Tibial artery (tissue), 4 donors: ENCODE measurements at regions not wholly inside any gene's neighbourhood (a gene's known extent, or its start where the extent isn't known, plus 50 kb on each side); places are given as distances from the start of the nearest gene placed in this dataset.
A peak's percentile ranks its signal among the peaks of the same experiment; 100 is the strongest.
"Not testable (repeated sequence)": the region's sequence is repeated elsewhere in the genome, so short reads cannot be mapped to it uniquely, and the experiment has no call there.

Source experiments
- DNase-seq, 2 donors: peaks; one replicate each; pipeline ENCODE4 v3.0.0-alpha.2; 2019
- H3K27ac ChIP-seq, 2 donors: fragments of 200-600 bp; sonication (generic) in 1 of 2; 1 replicate in 1 of 2; 2 replicates in 1 of 2; pipeline ENCODE4 v1.5.1; 2018 to 2019; ENCODE audit warnings: mild to moderate bottlenecking in 1 of 2
- H3K27me3 ChIP-seq, 2 donors: fragments of 200-600 bp; sonication (generic) in 1 of 2; one replicate each; pipeline versions ENCODE4 v1.5.1 to v1.6.0; 2016 to 2019
- H3K36me3 ChIP-seq, 3 donors: fragments of 200-600 bp; sonication (generic) in 2 of 3; one replicate each; pipeline ENCODE4 v1.5.1; 2016 to 2019; ENCODE audit warnings: mild to moderate bottlenecking in 2 of 3
- H3K4me1 ChIP-seq, 4 donors: fragments of 200-600 bp; sonication (generic) in 2 of 4; 1 replicate in 3 of 4; 2 replicates in 1 of 4; pipeline ENCODE4 v1.5.1; 2016 to 2019
- H3K4me3 ChIP-seq, 2 donors: fragments of 200-600 bp; sonication (generic) in 1 of 2; 1 replicate in 1 of 2; 2 replicates in 1 of 2; pipeline ENCODE4 v1.5.1; 2018 to 2019; ENCODE audit warnings: mild to moderate bottlenecking in 2 of 2
- H3K9me3 ChIP-seq, 3 donors: fragments of 200-600 bp; sonication (generic) in 1 of 3; one replicate each; pipeline ENCODE4 v1.5.1; 2016 to 2019
- CTCF ChIP-seq, 2 experiments: fragments of 200-600 bp in 1 of 2; fragments of 450-650 bp in 1 of 2; IDR thresholded peaks; one replicate each; pipeline ENCODE4 v1.5.1; 2017 to 2019; ENCODE audit warnings: antibody characterized with exemption in 2 of 2, mild to moderate bottlenecking in 1 of 2, moderate library complexity in 1 of 2
- intact Hi-C: fragments of 100-400 bp; cut with DNase I; formaldehyde crosslinking; loops from one replicate; pipeline ENCODE4 v1.15.0; 2023; ENCODE audit warnings: low total_unique reads

- DNase-seq: peak in 1 of 2 donors; percentile 35
Measured at GRCh38 chr5:1720396-1721110, 79.1 kb downstream of the MRPL36 start.

GRCh38 chr5:1719860-1720259 is 79.8 kb downstream of the MRPL36 start:
- Histone ChIP-seq H3K4me1 (no peaks in the 10 kb centered on the region), H3K27me3 (no peaks in the 10 kb centered on the region), H3K36me3 (no peaks in the 10 kb centered on the region), H3K4me3 (no peak overlapping the region), H3K9me3 (peaks cover 0 to 27% (median 19%) of the 10 kb centered on the region in 3 donors), H3K27ac (no peak overlapping the region)
- DNase-seq: no peak
- intact Hi-C loops: no loop called here
- no peak for TF ChIP-seq CTCF (IDR thresholded peaks at IDR 0.05)

More at GRCh38 chr5:1720396-1721110, 79.1 kb downstream of the MRPL36 start:
- TF ChIP-seq CTCF (IDR thresholded peaks at IDR 0.05): no peak
- intact Hi-C loops: no loop called here
- peaks cover 0 to 1% of the 10 kb centered on the region in 2 donors for H3K27me3 ChIP-seq
- no peaks in the 10 kb centered on the region for H3K4me1 ChIP-seq
- H3K36me3 ChIP-seq: no peaks in the 10 kb centered on the region
- H3K9me3 ChIP-seq: peaks cover 0 to 27% (median 19%) of the 10 kb centered on the region in 3 donors
- no peak overlapping the region for H3K4me3 ChIP-seq
- H3K27ac ChIP-seq: no peak overlapping the region

GRCh38 chr5:1718669-1719068 is 81.0 kb downstream of the MRPL36 start:
- H3K4me1 ChIP-seq: no peaks in the 10 kb centered on the region
- H3K27ac ChIP-seq: no peak overlapping the region
- H3K36me3 ChIP-seq: no peaks in the 10 kb centered on the region
- no peak for DNase-seq
- H3K4me3 ChIP-seq: no peak overlapping the region
- TF ChIP-seq CTCF (IDR thresholded peaks at IDR 0.05): no peak
- peaks cover 0 to 27% (median 19%) of the 10 kb centered on the region in 3 donors for H3K9me3 ChIP-seq
- intact Hi-C loops: no loop called here
- H3K27me3 ChIP-seq: no peaks in the 10 kb centered on the region

- H3K27ac ChIP-seq, H3K9me3 ChIP-seq, intact Hi-C loops, H3K4me3 ChIP-seq, H3K4me1 ChIP-seq, H3K36me3 ChIP-seq: not testable (repeated sequence)
- H3K27me3 ChIP-seq: peaks cover 0 to 21% of the 10 kb centered on the region in 2 donors
- DNase-seq: peak in 1 of 2 donors; percentile 25
Measured at GRCh38 chr5:1710091-1710490, 89.5 kb downstream of the MRPL36 start.

GRCh38 chr5:1709171-1709803 is 90.3 kb downstream of the MRPL36 start:
- Histone ChIP-seq H3K4me3 (no peak overlapping the region), H3K36me3 (no peaks in the 10 kb centered on the region), H3K9me3 (no peaks in the 10 kb centered on the region), H3K27me3 (peaks cover 0 to 21% of the 10 kb centered on the region in 2 donors), H3K4me1 (no peaks in the 10 kb centered on the region), H3K27ac (no peak overlapping the region)
- no peak for TF ChIP-seq CTCF (IDR thresholded peaks at IDR 0.05)
- intact Hi-C loops: no loop called here
- DNase-seq: no peak

GRCh38 chr5:1708592-1709141 is 91.0 kb downstream of the MRPL36 start:
- Histone ChIP-seq H3K4me1 (no peaks in the 10 kb centered on the region), H3K27me3 (peaks cover 0 to 21% of the 10 kb centered on the region in 2 donors), H3K4me3 (no peak overlapping the region), H3K36me3 (no peaks in the 10 kb centered on the region), H3K9me3 (no peaks in the 10 kb centered on the region), H3K27ac (no peak overlapping the region)
- intact Hi-C loops: no loop called here
- no peak for TF ChIP-seq CTCF (IDR thresholded peaks at IDR 0.05)
- DNase-seq: peak in 1 of 2 donors; percentile 41
